Nephron progenitor cell (in vitro differentiated cells): ENCODE measurements at regions not wholly inside any gene's neighbourhood (a gene's known extent, or its start where the extent isn't known, plus 50 kb on each side); places are given as distances from the start of the nearest gene placed in this dataset.

Source experiments
- DNase-seq: peaks from one replicate; pipeline ENCODE4 v3.0.0; 2021
- H3K27ac Mint-ChIP-seq: 2 replicates; pipeline ENCODE4 v1.8.0; 2021; ENCODE audit warnings: mild to moderate bottlenecking, moderate library complexity, mixed read lengths
- H3K27me3 Mint-ChIP-seq: 2 replicates; pipeline ENCODE4 v1.8.0; 2021; ENCODE audit warnings: mild to moderate bottlenecking, low read depth, mixed read lengths; ENCODE audit not compliant: poor library complexity
- H3K36me3 Mint-ChIP-seq: 2 replicates; pipeline ENCODE4 v1.8.0; 2021; ENCODE audit warnings: low read depth, mixed read lengths
- H3K4me1 Mint-ChIP-seq: 2 replicates; pipeline ENCODE4 v1.8.0; 2021; ENCODE audit warnings: mixed read lengths
- H3K4me3 Mint-ChIP-seq: 2 replicates; pipeline ENCODE4 v1.8.0; 2021; ENCODE audit warnings: mild to moderate bottlenecking, moderate library complexity, mixed read lengths
- H3K9me3 Mint-ChIP-seq: 2 replicates; pipeline ENCODE4 v1.8.0; 2021; ENCODE audit warnings: mild to moderate bottlenecking, moderate library complexity, mixed read lengths
- TF ChIP-seq, protein P1 (sequence below): fragments of 200-600 bp; sonication (generic); IDR thresholded peaks from 2 replicates; pipeline ENCODE4 v1.5.0; 2021; ENCODE audit warnings: antibody characterized with exemption

GRCh38 chr18:75358928-75359327 lies 68.6 kb downstream of the SMIM21 start:
- TF ChIP-seq, protein P1, sequence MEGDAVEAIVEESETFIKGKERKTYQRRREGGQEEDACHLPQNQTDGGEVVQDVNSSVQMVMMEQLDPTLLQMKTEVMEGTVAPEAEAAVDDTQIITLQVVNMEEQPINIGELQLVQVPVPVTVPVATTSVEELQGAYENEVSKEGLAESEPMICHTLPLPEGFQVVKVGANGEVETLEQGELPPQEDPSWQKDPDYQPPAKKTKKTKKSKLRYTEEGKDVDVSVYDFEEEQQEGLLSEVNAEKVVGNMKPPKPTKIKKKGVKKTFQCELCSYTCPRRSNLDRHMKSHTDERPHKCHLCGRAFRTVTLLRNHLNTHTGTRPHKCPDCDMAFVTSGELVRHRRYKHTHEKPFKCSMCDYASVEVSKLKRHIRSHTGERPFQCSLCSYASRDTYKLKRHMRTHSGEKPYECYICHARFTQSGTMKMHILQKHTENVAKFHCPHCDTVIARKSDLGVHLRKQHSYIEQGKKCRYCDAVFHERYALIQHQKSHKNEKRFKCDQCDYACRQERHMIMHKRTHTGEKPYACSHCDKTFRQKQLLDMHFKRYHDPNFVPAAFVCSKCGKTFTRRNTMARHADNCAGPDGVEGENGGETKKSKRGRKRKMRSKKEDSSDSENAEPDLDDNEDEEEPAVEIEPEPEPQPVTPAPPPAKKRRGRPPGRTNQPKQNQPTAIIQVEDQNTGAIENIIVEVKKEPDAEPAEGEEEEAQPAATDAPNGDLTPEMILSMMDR: no peak
- Mint-ChIP-seq H3K27me3 (peaks cover 4% of the 10 kb centered on the region), H3K36me3 (peaks cover 15% of the 10 kb centered on the region), H3K4me3 (no peak overlapping the region), H3K27ac (no peak overlapping the region), H3K4me1 (peaks cover 16% of the 10 kb centered on the region), H3K9me3 (peaks cover 36% of the 10 kb centered on the region)
- no peak for DNase-seq

GRCh38 chr18:75353357-75353756 lies 74.1 kb downstream of the SMIM21 start:
- no peak for DNase-seq
- Mint-ChIP-seq H3K27me3 (peaks cover 6% of the 10 kb centered on the region), H3K27ac (no peak overlapping the region), H3K4me3 (no peak overlapping the region), H3K4me1 (peaks cover 21% of the 10 kb centered on the region), H3K36me3 (peaks cover 30% of the 10 kb centered on the region), H3K9me3 (peaks cover 72% of the 10 kb centered on the region)
- TF ChIP-seq, protein P1: no peak

DNA sequence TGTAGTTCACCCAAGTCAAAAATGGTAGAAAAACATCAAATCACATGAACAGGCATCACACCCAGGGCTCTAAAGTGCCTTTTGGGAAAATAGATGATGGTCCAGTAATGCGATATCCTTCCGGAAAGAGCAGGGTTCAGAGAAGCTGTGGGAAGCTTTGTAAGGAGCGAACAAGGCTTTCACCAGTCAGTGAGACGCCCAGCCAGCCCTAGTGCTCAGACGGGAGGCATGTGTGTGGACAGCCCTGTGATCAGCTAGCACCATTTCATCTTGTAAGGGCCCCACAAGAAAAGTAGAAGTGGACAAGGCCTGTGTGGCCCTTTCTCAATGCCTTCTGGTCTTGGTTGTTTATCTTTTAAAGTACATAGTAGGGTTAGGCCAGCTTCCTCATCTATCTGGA lies 76.1 kb downstream of the SMIM21 start:
- Mint-ChIP-seq H3K4me1 (peaks cover 31% of the 10 kb centered on the region), H3K9me3 (peaks cover 61% of the 10 kb centered on the region), H3K27me3 (peaks cover 6% of the 10 kb centered on the region), H3K4me3 (no peak overlapping the region), H3K36me3 (peaks cover 23% of the 10 kb centered on the region), H3K27ac (no peak overlapping the region)
- DNase-seq: no peak
- TF ChIP-seq, protein P1: no peak

- Mint-ChIP-seq H3K4me3 (no peak overlapping the region), H3K27me3 (peaks cover 6% of the 10 kb centered on the region), H3K4me1 (peaks cover 36% of the 10 kb centered on the region), H3K9me3 (peaks cover 57% of the 10 kb centered on the region), H3K27ac (no peak overlapping the region), H3K36me3 (peaks cover 23% of the 10 kb centered on the region)
- DNase-seq: no peak
- TF ChIP-seq, protein P1: no peak
These were observed 76.6 kb downstream of the SMIM21 start for GRCh38 chr18:75350857-75351256.

DNA sequence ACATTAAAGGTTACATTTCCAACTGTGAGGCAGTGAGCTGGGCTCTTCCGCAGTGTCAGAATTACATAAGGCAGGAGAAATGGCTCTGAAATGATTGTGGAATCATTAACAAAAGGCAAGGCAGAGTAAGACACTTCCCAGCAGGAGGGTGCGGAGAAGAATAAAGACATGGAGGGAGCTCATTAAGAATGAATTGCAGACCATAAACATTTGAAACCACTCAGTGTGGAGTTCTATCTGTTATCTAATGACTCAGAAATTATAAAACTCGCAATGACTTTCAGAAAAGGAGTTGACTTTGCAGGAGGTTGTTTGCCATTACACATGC lies 77.0 kb downstream of the SMIM21 start:
- no peak for DNase-seq
- Mint-ChIP-seq H3K9me3 (peaks cover 54% of the 10 kb centered on the region), H3K27me3 (peaks cover 6% of the 10 kb centered on the region), H3K4me3 (no peak overlapping the region), H3K36me3 (peaks cover 23% of the 10 kb centered on the region), H3K4me1 (peaks cover 40% of the 10 kb centered on the region), H3K27ac (no peak overlapping the region)
- TF ChIP-seq, protein P1: no peak

DNA sequence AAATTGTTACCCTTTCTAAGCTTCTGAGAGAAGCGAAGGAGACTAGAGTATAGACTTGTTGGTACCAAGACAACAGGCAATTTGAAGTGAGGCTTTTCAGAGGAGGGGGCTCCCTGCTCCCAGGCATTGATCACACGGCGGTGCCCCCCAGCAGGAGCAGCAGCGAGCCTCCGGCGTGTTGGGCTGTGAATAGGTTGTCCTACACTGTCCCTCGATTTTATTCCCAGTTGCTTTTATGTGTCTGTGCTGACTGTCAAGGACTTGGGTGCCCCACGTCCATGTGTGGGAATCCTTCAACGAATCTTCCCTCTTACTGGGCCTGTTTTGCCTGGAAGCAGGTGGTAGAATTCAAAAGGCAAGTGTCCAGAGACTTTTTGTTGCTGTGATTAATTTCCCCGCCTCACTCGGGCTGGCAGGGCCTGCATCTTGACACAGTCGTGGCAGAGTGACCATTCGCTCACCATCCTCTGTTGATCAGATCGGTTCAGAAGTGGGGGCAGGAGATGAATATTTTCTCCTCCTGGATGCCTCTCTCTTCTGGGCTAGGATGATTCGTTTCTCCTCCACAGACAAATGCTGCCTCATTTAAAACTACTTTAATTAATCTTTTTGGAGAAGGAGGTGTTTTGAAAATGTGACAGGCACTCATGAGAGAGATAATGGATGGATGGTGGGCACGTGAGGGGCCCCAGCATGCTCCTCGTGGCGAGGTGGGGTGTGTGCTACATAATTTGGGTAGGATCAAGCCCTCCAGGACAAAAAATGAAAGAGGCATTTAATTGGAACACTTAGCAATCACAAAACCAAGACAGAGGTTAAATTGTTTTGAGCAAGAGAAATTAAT lies 77.6 kb downstream of the SMIM21 start:
- H3K27me3 Mint-ChIP-seq: peaks cover 6% of the 10 kb centered on the region
- H3K9me3 Mint-ChIP-seq: peaks cover 50% of the 10 kb centered on the region
- peaks cover 46% of the 10 kb centered on the region for H3K4me1 Mint-ChIP-seq
- TF ChIP-seq, protein P1: no peak
- H3K27ac Mint-ChIP-seq: no peak overlapping the region
- no peak overlapping the region for H3K4me3 Mint-ChIP-seq
- H3K36me3 Mint-ChIP-seq: peaks cover 23% of the 10 kb centered on the region
- no peak for DNase-seq
